Colonic mucosa (tissue), 4 donors: ENCODE measurements at regions not wholly inside any gene's neighbourhood (a gene's known extent, or its start where the extent isn't known, plus 50 kb on each side); places are given as distances from the start of the nearest gene placed in this dataset.
"Not testable (repeated sequence)": the region's sequence is repeated elsewhere in the genome, so short reads cannot be mapped to it uniquely, and the experiment has no call there.

Experiments used
- DNase-seq: peaks from one replicate; pipeline ENCODE4 v3.0.0-alpha.2; 2020
- H3K27ac ChIP-seq: fragments of 200-600 bp; one replicate; pipeline ENCODE4 v1.8.0; 2021
- H3K27me3 ChIP-seq: fragments of 200-600 bp; one replicate; pipeline ENCODE4 v1.8.0; 2021
- H3K36me3 ChIP-seq: fragments of 200-600 bp; one replicate; pipeline ENCODE4 v1.8.0; 2021
- H3K4me1 ChIP-seq: fragments of 200-600 bp; one replicate; pipeline ENCODE4 v1.8.0; 2021; ENCODE audit warnings: mild to moderate bottlenecking
- H3K4me3 ChIP-seq: fragments of 200-600 bp; one replicate; pipeline ENCODE4 v1.8.0; 2021
- H3K9ac ChIP-seq, 2 donors: one replicate each; pipeline ENCODE4 v1.7.0; 2013; ENCODE audit warnings: control low read depth in 2 of 2, low read depth in 2 of 2, low read length in 2 of 2
- H3K9me3 ChIP-seq: fragments of 200-600 bp; one replicate; pipeline ENCODE4 v1.8.0; 2021
- CTCF ChIP-seq: fragments of 200-600 bp; IDR thresholded peaks from one replicate; pipeline ENCODE4 v1.8.0; 2022; ENCODE audit warnings: antibody characterized with exemption, mild to moderate bottlenecking
- intact Hi-C: fragments of 100-400 bp; cut with DNase I; formaldehyde crosslinking; loops from one replicate; pipeline ENCODE4 v1.14.1; 2022
- donor health status: healthy.
- donor health status: DM: no; HTN: no; CAD: no.
- donor health status: DM: no; HTN: no; CAD: no.

- peaks cover 8% of the 10 kb centered on the region for H3K4me1 ChIP-seq
- no peaks in the 10 kb centered on the region for H3K27me3 ChIP-seq
- no peak for TF ChIP-seq CTCF
- no peak overlapping the region for H3K9ac ChIP-seq
- DNase-seq = no peak
- H3K9me3 ChIP-seq = no peaks in the 10 kb centered on the region
- no peaks in the 10 kb centered on the region for H3K36me3 ChIP-seq
- H3K4me3 ChIP-seq = no peak overlapping the region
- H3K27ac ChIP-seq = no peak overlapping the region
- intact Hi-C loops = no loop called here
Observed at GRCh38 chr9:110092792-110093191, 115.2 kb downstream of the C9orf152 start.

DNA sequence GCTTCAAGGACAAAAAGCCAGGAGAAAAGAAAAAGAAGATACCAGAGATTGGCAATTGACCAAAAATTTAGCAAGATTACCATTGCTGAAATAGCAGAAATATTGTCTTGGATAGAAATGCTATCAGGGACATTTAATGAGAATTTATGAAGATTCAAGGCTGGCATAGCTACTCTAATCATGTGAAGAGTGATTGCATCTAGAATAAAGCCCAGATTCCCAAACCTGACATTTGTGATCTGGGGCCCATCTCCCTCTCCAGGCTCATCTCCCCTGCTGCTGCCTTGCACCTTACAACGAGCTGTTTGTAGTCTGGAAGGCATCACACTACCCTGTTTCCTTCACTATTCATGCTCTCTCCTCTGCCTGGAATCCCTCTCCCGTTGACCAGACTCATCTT lies 114.5 kb downstream of the C9orf152 start:
- intact Hi-C loops = no loop called here
- Histone ChIP-seq H3K9ac (no peak overlapping the region), H3K9me3 (no peaks in the 10 kb centered on the region), H3K4me3 (no peak overlapping the region), H3K36me3 (no peaks in the 10 kb centered on the region), H3K27me3 (no peaks in the 10 kb centered on the region), H3K4me1 (peaks cover 8% of the 10 kb centered on the region), H3K27ac (no peak overlapping the region)
- TF ChIP-seq CTCF = no peak
- no peak for DNase-seq

- H3K4me1 ChIP-seq = peaks cover 8% of the 10 kb centered on the region
- no peaks in the 10 kb centered on the region for H3K27me3 ChIP-seq
- no peak overlapping the region for H3K4me3 ChIP-seq
- no peaks in the 10 kb centered on the region for H3K36me3 ChIP-seq
- no peak overlapping the region for H3K27ac ChIP-seq
- H3K9ac ChIP-seq = no peak overlapping the region
- no peak for TF ChIP-seq CTCF
- DNase-seq = no peak
- intact Hi-C loops = no loop called here
- H3K9me3 ChIP-seq = no peaks in the 10 kb centered on the region
Observed at GRCh38 chr9:110093871-110094270, 114.1 kb downstream of the C9orf152 start.

GRCh38 chr9:110095161-110095595 lies 112.8 kb downstream of the C9orf152 start:
- Histone ChIP-seq H3K27me3 (no peaks in the 10 kb centered on the region), H3K9me3 (no peaks in the 10 kb centered on the region), H3K9ac (no peak overlapping the region), H3K36me3 (no peaks in the 10 kb centered on the region), H3K4me1 (peaks cover 3% of the 10 kb centered on the region), H3K4me3 (no peak overlapping the region), H3K27ac (no peak overlapping the region)
- DNase-seq = no peak
- intact Hi-C loops = no loop called here
- no peak for TF ChIP-seq CTCF

- intact Hi-C loops = no loop called here
- no peak for TF ChIP-seq CTCF
- Histone ChIP-seq H3K9ac (no peak overlapping the region), H3K27ac (no peak overlapping the region), H3K4me3 (no peak overlapping the region), H3K27me3 (no peaks in the 10 kb centered on the region), H3K4me1 (no peaks in the 10 kb centered on the region), H3K9me3 (no peaks in the 10 kb centered on the region), H3K36me3 (no peaks in the 10 kb centered on the region)
- no peak for DNase-seq
Observed at GRCh38 chr9:110095776-110096175, 112.2 kb downstream of the C9orf152 start.

- H3K4me1 ChIP-seq, DNase-seq, H3K27ac ChIP-seq, H3K9ac ChIP-seq, H3K36me3 ChIP-seq, H3K9me3 ChIP-seq, H3K27me3 ChIP-seq, H3K4me3 ChIP-seq, intact Hi-C loops: not testable (repeated sequence)
Observed at GRCh38 chr9:110096674-110097073, 111.3 kb downstream of the C9orf152 start.
